Tibial nerve (tissue), 3 donors: ENCODE measurements at regions not wholly inside any gene's neighbourhood (a gene's known extent, or its start where the extent isn't known, plus 50 kb on each side); places are given as distances from the start of the nearest gene placed in this dataset.

Source experiments
- POLR2A ChIP-seq, 2 donors: fragments of 450-650 bp; IDR thresholded peaks; one replicate each; pipeline ENCODE4 v1.6.1; 2017; ENCODE audit warnings: antibody characterized with exemption in 2 of 2, mild to moderate bottlenecking in 2 of 2, moderate library complexity in 2 of 2
- TF ChIP-seq, protein P1 (sequence below), 5 experiments: fragments of 200-600 bp in 3 of 5; fragments of 450-650 bp in 2 of 5; sonication (generic) in 3 of 5; IDR thresholded peaks; one replicate each; pipeline ENCODE4 v1.5.1; 2016 to 2019; ENCODE audit warnings: antibody characterized with exemption in 5 of 5, mild to moderate bottlenecking in 3 of 5, moderate library complexity in 2 of 5

DNA sequence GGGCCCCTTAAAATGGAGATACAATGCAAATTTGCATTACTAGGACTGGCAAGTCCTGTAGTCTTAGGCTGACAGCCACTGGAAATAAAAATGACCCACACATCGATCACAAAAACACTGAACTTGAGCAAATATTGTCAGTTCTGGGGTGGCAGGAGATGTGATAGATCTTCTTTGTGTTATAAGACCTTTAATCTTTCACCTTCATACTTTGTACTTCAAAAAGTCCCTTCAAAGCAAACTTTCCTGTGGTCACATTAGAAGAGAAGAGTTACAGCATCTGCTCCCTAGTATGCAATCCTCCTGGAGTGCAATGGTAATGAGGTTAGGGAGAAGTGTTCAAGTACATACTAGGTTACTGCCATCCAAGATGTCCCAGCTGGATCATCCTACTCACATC is 149.4 kb upstream of the KCNMB2 start:
- TF ChIP-seq, protein P1, sequence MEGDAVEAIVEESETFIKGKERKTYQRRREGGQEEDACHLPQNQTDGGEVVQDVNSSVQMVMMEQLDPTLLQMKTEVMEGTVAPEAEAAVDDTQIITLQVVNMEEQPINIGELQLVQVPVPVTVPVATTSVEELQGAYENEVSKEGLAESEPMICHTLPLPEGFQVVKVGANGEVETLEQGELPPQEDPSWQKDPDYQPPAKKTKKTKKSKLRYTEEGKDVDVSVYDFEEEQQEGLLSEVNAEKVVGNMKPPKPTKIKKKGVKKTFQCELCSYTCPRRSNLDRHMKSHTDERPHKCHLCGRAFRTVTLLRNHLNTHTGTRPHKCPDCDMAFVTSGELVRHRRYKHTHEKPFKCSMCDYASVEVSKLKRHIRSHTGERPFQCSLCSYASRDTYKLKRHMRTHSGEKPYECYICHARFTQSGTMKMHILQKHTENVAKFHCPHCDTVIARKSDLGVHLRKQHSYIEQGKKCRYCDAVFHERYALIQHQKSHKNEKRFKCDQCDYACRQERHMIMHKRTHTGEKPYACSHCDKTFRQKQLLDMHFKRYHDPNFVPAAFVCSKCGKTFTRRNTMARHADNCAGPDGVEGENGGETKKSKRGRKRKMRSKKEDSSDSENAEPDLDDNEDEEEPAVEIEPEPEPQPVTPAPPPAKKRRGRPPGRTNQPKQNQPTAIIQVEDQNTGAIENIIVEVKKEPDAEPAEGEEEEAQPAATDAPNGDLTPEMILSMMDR (IDR thresholded peaks at IDR 0.05): no peak
- no peak for TF ChIP-seq POLR2A (IDR thresholded peaks at IDR 0.05)
